ENCODE measurements at regions not wholly inside any gene's neighbourhood (a gene's known extent, or its start where the extent isn't known, plus 50 kb on each side); places are given as distances from the start of the nearest gene placed in this dataset.

DNA sequence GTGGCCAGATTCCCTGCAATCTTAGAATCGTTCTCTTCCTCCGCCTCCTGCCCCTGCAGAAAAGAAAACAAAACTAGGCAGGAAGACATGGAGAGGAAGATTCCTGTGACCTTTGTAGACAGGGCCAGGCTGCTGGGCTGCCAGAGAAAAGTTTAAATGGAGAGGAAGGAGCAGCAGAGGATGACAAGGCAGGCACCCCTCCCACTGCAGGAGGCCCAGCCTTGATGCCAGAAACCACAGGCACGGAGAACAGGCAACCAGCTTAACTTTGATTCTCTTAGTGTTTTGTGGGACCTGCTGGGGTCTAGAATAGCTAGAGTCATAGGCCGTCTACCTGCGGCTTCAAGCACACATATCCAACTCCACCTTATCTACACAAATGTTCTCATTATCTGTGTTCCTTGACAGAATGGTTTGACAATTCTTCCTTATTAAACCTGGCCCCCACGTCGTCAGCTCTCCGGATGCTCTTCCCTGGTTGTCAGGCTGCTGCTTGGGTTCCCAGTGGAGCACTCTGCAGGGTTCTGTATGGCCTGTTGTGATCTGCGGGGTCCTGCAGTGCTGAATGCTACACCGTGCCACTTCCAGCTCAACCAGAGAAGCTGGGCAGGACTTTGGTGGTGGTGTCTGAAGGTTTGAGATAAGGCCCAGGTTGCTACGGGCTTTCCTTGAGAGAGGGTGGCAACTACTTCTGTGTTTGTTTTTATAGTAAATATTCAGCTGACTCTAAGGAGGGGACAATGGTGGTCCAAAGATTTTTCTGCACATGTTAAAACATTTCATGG is 609.5 kb downstream of the AACS start:
- Histone ChIP-seq H3K27ac (ENCODE audit: low read depth in 2 of 2, low read length in 2 of 2) (no peak overlapping the region), H3K4me3 (ENCODE audit: low read length in 3 of 3) (no peak overlapping the region), H3K9ac (ENCODE audit: low read length in 3 of 3) (no peak overlapping the region), H3K27me3 (ENCODE audit: control insufficient read depth, insufficient read depth, low read length) (no peaks in the 10 kb centered on the region), H3K4me1 (ENCODE audit: control insufficient read depth in 2 of 3, insufficient read depth in 2 of 3, low read depth in 1 of 3, low read length in 3 of 3) (no peaks in the 10 kb centered on the region), H3K9me3 (ENCODE audit: control insufficient read depth in 2 of 3, insufficient read depth in 1 of 3, low read length in 3 of 3) (no peaks in the 10 kb centered on the region), H3K36me3 (ENCODE audit: control insufficient read depth in 2 of 3, insufficient read depth in 3 of 3, low read length in 3 of 3) (no peaks in the 10 kb centered on the region)
- no peak for DNase-seq
- intact Hi-C loops (cut with DNase I) = no loop called here
- TF ChIP-seq, protein P1, sequence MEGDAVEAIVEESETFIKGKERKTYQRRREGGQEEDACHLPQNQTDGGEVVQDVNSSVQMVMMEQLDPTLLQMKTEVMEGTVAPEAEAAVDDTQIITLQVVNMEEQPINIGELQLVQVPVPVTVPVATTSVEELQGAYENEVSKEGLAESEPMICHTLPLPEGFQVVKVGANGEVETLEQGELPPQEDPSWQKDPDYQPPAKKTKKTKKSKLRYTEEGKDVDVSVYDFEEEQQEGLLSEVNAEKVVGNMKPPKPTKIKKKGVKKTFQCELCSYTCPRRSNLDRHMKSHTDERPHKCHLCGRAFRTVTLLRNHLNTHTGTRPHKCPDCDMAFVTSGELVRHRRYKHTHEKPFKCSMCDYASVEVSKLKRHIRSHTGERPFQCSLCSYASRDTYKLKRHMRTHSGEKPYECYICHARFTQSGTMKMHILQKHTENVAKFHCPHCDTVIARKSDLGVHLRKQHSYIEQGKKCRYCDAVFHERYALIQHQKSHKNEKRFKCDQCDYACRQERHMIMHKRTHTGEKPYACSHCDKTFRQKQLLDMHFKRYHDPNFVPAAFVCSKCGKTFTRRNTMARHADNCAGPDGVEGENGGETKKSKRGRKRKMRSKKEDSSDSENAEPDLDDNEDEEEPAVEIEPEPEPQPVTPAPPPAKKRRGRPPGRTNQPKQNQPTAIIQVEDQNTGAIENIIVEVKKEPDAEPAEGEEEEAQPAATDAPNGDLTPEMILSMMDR (IDR thresholded peaks at IDR 0.05; ENCODE audit: borderline replicate concordance, extremely low read depth, insufficient read depth) = no peak
- no peak for FAIRE-seq

DNA sequence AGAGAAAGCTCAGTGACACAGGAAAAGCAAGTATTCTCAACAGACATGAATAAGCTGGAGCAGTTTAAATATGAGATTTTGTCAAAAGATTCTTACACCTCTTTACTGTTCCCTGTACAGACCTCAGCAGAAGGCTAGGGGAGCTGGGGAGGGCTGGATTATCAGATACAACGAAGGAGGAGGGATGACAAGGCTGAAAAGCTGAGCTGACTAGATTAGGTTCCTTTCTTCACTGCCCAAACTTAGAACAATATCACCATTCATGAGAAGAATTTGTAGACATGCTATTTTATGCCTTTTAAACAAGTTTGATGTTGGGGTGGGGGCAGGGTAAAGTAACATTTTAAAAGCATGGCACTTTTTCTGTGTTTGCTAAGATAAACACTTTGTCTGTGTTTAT is 611.1 kb downstream of the AACS start:
- H3K27ac ChIP-seq (ENCODE audit: low read depth in 2 of 2, low read length in 2 of 2) = no peak overlapping the region
- no peaks in the 10 kb centered on the region for H3K9me3 ChIP-seq (ENCODE audit: control insufficient read depth in 2 of 3, insufficient read depth in 1 of 3, low read length in 3 of 3)
- intact Hi-C loops (cut with DNase I) = no loop called here
- no peak for FAIRE-seq
- TF ChIP-seq, protein P1 (IDR thresholded peaks at IDR 0.05; ENCODE audit: borderline replicate concordance, extremely low read depth, insufficient read depth) = no peak
- H3K36me3 ChIP-seq (ENCODE audit: control insufficient read depth in 2 of 3, insufficient read depth in 3 of 3, low read length in 3 of 3) = no peaks in the 10 kb centered on the region
- H3K27me3 ChIP-seq (ENCODE audit: control insufficient read depth, insufficient read depth, low read length) = no peaks in the 10 kb centered on the region
- H3K9ac ChIP-seq (ENCODE audit: low read length in 3 of 3) = no peak overlapping the region
- H3K4me3 ChIP-seq (ENCODE audit: low read length in 3 of 3) = no peak overlapping the region
- DNase-seq = no peak
- H3K4me1 ChIP-seq (ENCODE audit: control insufficient read depth in 2 of 3, insufficient read depth in 2 of 3, low read depth in 1 of 3, low read length in 3 of 3) = no peaks in the 10 kb centered on the region

DNA sequence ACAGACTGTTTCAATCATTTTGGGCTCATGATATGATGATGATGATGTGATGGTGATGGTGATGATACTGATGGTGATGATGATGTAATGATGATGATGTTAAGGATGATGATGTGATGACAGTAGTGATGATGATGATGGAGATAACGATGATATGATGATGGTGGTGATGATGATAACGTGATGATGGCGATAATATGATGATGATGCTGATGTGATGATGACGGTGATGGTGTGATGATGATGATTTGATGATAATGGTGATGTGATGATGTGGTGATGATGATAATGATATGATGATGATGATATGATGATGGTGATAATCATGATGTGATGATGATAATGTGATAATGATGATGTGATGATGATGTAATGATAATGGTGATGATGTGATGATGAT is 612.6 kb downstream of the AACS start:
- no peak for DNase-seq
- Histone ChIP-seq H3K27ac (ENCODE audit: low read depth in 2 of 2, low read length in 2 of 2) (no peak overlapping the region), H3K9ac (ENCODE audit: low read length in 3 of 3) (no peak overlapping the region), H3K36me3 (ENCODE audit: control insufficient read depth in 2 of 3, insufficient read depth in 3 of 3, low read length in 3 of 3) (no peaks in the 10 kb centered on the region), H3K27me3 (ENCODE audit: control insufficient read depth, insufficient read depth, low read length) (no peaks in the 10 kb centered on the region), H3K4me3 (ENCODE audit: low read length in 3 of 3) (no peak overlapping the region), H3K4me1 (ENCODE audit: control insufficient read depth in 2 of 3, insufficient read depth in 2 of 3, low read depth in 1 of 3, low read length in 3 of 3) (no peaks in the 10 kb centered on the region), H3K9me3 (ENCODE audit: control insufficient read depth in 2 of 3, insufficient read depth in 1 of 3, low read length in 3 of 3) (no peaks in the 10 kb centered on the region)
- intact Hi-C loops (cut with DNase I) = no loop called here
- TF ChIP-seq, protein P1 (IDR thresholded peaks at IDR 0.05; ENCODE audit: borderline replicate concordance, extremely low read depth, insufficient read depth) = no peak
- no peak for FAIRE-seq

DNA sequence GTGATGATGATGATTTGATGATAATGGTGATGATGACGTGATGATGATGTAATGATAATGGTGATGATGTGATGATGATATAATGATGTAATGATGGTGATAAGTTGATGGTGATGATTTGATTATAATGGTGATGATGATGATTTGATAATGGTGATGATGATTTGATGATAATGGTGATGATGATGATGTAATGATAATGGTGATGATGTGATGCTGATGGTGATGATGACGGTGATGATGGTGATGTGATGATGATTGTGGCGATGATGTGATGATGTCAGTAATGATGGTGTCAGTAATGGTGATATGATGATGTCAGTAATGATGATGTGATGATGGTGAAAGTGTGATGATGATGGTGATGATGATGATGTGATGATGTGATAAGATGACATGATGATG is 613.4 kb downstream of the AACS start:
- Histone ChIP-seq H3K36me3 (ENCODE audit: control insufficient read depth in 2 of 3, insufficient read depth in 3 of 3, low read length in 3 of 3) (no peaks in the 10 kb centered on the region), H3K27me3 (ENCODE audit: control insufficient read depth, insufficient read depth, low read length) (no peaks in the 10 kb centered on the region), H3K4me3 (ENCODE audit: low read length in 3 of 3) (no peak overlapping the region), H3K9ac (ENCODE audit: low read length in 3 of 3) (no peak overlapping the region), H3K9me3 (ENCODE audit: control insufficient read depth in 2 of 3, insufficient read depth in 1 of 3, low read length in 3 of 3) (no peaks in the 10 kb centered on the region), H3K4me1 (ENCODE audit: control insufficient read depth in 2 of 3, insufficient read depth in 2 of 3, low read depth in 1 of 3, low read length in 3 of 3) (no peaks in the 10 kb centered on the region), H3K27ac (ENCODE audit: low read depth in 2 of 2, low read length in 2 of 2) (no peak overlapping the region)
- TF ChIP-seq, protein P1 (IDR thresholded peaks at IDR 0.05; ENCODE audit: borderline replicate concordance, extremely low read depth, insufficient read depth) = no peak
- FAIRE-seq (no peak), DNase-seq (no peak)
- intact Hi-C loops (cut with DNase I) = no loop called here
